ENCODE measurements at regions not wholly inside any gene's neighbourhood (a gene's known extent, or its start where the extent isn't known, plus 50 kb on each side); places are given as distances from the start of the nearest gene placed in this dataset.

- Histone ChIP-seq H3K4me1 (replicated peaks) (no peaks in the 10 kb centered on the region), H3K36me3 (no peaks in the 10 kb centered on the region)
Observed at GRCh38 chr2:14350856-14351255, 281.7 kb upstream of the LRATD1 start.

GRCh38 chr2:14352067-14352466 is 280.4 kb upstream of the LRATD1 start:
- Histone ChIP-seq H3K27me3 (replicated peaks) (no peaks in the 10 kb centered on the region), H3K27ac (no peak overlapping the region), H3K36me3 (no peaks in the 10 kb centered on the region), H3K4me3 (no peak overlapping the region), H3K9me3 (replicated peaks) (no peaks in the 10 kb centered on the region), H3K4me1 (replicated peaks) (no peaks in the 10 kb centered on the region)
- no peak for DNase-seq (ENCODE audit: low read depth in 1 of 2, low spot score in 2 of 2)

More at GRCh38 chr2:14350856-14351255, 281.7 kb upstream of the LRATD1 start:
- Histone ChIP-seq H3K4me3 (no peak overlapping the region), H3K27ac (no peak overlapping the region), H3K9me3 (replicated peaks) (no peaks in the 10 kb centered on the region), H3K27me3 (replicated peaks) (no peaks in the 10 kb centered on the region)
- DNase-seq (ENCODE audit: low read depth in 1 of 2, low spot score in 2 of 2), result no peak

- H3K4me3 ChIP-seq, result no peak overlapping the region
- H3K27me3 ChIP-seq (replicated peaks), result no peaks in the 10 kb centered on the region
- no peaks in the 10 kb centered on the region for H3K36me3 ChIP-seq
- peaks cover 3% of the 10 kb centered on the region; the same call in 1 of the 2 replicates for H3K9me3 ChIP-seq (replicated peaks)
- no peaks in the 10 kb centered on the region for H3K4me1 ChIP-seq (replicated peaks)
- no peak overlapping the region for H3K27ac ChIP-seq
- DNase-seq (ENCODE audit: low read depth in 1 of 2, low spot score in 2 of 2), result no peak
Observed at GRCh38 chr2:14354231-14354630, 278.3 kb upstream of the LRATD1 start.

- Histone ChIP-seq H3K4me1 (replicated peaks) (no peaks in the 10 kb centered on the region), H3K27me3 (replicated peaks) (no peaks in the 10 kb centered on the region), H3K9me3 (replicated peaks) (peaks cover 4% of the 10 kb centered on the region; the same call in 1 of the 2 replicates), H3K27ac (no peak overlapping the region), H3K36me3 (no peaks in the 10 kb centered on the region), H3K4me3 (no peak overlapping the region)
- no peak for DNase-seq (ENCODE audit: low read depth in 1 of 2, low spot score in 2 of 2)
Observed at GRCh38 chr2:14355102-14355501, 277.4 kb upstream of the LRATD1 start.

GRCh38 chr2:14358339-14358738 is 274.2 kb upstream of the LRATD1 start:
- H3K4me1 ChIP-seq (replicated peaks), result no peaks in the 10 kb centered on the region
- no peaks in the 10 kb centered on the region for H3K36me3 ChIP-seq
- peaks cover 6% of the 10 kb centered on the region; the same call in 1 of the 2 replicates for H3K9me3 ChIP-seq (replicated peaks)
- no peak for DNase-seq (ENCODE audit: low read depth in 1 of 2, low spot score in 2 of 2)
- no peak overlapping the region for H3K27ac ChIP-seq
- no peak overlapping the region for H3K4me3 ChIP-seq
- no peaks in the 10 kb centered on the region for H3K27me3 ChIP-seq (replicated peaks)

- peaks cover 6% of the 10 kb centered on the region; the same call in 1 of the 2 replicates for H3K9me3 ChIP-seq (replicated peaks)
- no peaks in the 10 kb centered on the region for H3K36me3 ChIP-seq
- DNase-seq (ENCODE audit: low read depth in 1 of 2, low spot score in 2 of 2), result no peak
- no peaks in the 10 kb centered on the region for H3K27me3 ChIP-seq (replicated peaks)
- no peak overlapping the region for H3K4me3 ChIP-seq
- H3K4me1 ChIP-seq (replicated peaks), result no peaks in the 10 kb centered on the region
- H3K27ac ChIP-seq, result no peak overlapping the region
Observed at GRCh38 chr2:14358774-14359173, 273.7 kb upstream of the LRATD1 start.

GRCh38 chr2:14363137-14363536 is 269.4 kb upstream of the LRATD1 start:
- no peak for DNase-seq (ENCODE audit: low read depth in 1 of 2, low spot score in 2 of 2)
- Histone ChIP-seq H3K27me3 (replicated peaks) (no peaks in the 10 kb centered on the region), H3K4me1 (replicated peaks) (no peaks in the 10 kb centered on the region), H3K9me3 (replicated peaks) (peaks cover 3% of the 10 kb centered on the region), H3K27ac (no peak overlapping the region), H3K4me3 (no peak overlapping the region), H3K36me3 (no peaks in the 10 kb centered on the region)

- H3K4me3 ChIP-seq, result no peak overlapping the region
- H3K36me3 ChIP-seq, result no peaks in the 10 kb centered on the region
- peaks cover 4% of the 10 kb centered on the region; the same call in 1 of the 2 replicates for H3K9me3 ChIP-seq (replicated peaks)
- no peaks in the 10 kb centered on the region for H3K27me3 ChIP-seq (replicated peaks)
- no peak for DNase-seq (ENCODE audit: low read depth in 1 of 2, low spot score in 2 of 2)
- H3K27ac ChIP-seq, result no peak overlapping the region
- no peaks in the 10 kb centered on the region for H3K4me1 ChIP-seq (replicated peaks)
Observed at GRCh38 chr2:14363976-14364375, 268.5 kb upstream of the LRATD1 start.

- Histone ChIP-seq H3K27ac (no peak overlapping the region), H3K36me3 (no peaks in the 10 kb centered on the region), H3K4me1 (replicated peaks) (no peaks in the 10 kb centered on the region), H3K4me3 (no peak overlapping the region), H3K27me3 (replicated peaks) (no peaks in the 10 kb centered on the region), H3K9me3 (replicated peaks) (peaks cover 6% of the 10 kb centered on the region; the same call in 1 of the 2 replicates)
- no peak for DNase-seq (ENCODE audit: low read depth in 1 of 2, low spot score in 2 of 2)
Observed at GRCh38 chr2:14364471-14364870, 268.0 kb upstream of the LRATD1 start.

- Histone ChIP-seq H3K4me1 (replicated peaks) (no peaks in the 10 kb centered on the region), H3K27ac (no peak overlapping the region), H3K4me3 (no peak overlapping the region), H3K36me3 (no peaks in the 10 kb centered on the region), H3K9me3 (replicated peaks) (no peaks in the 10 kb centered on the region), H3K27me3 (replicated peaks) (no peaks in the 10 kb centered on the region)
- no peak for DNase-seq (ENCODE audit: low read depth in 1 of 2, low spot score in 2 of 2)
Observed at GRCh38 chr2:14385043-14385442, 247.5 kb upstream of the LRATD1 start.

GRCh38 chr2:14387332-14387731 is 245.2 kb upstream of the LRATD1 start:
- Histone ChIP-seq H3K4me1 (replicated peaks) (no peaks in the 10 kb centered on the region), H3K9me3 (replicated peaks) (no peaks in the 10 kb centered on the region), H3K4me3 (no peak overlapping the region), H3K27me3 (replicated peaks) (no peaks in the 10 kb centered on the region), H3K36me3 (no peaks in the 10 kb centered on the region), H3K27ac (no peak overlapping the region)
- DNase-seq (ENCODE audit: low read depth in 1 of 2, low spot score in 2 of 2), result no peak

- Histone ChIP-seq H3K4me1 (replicated peaks) (no peaks in the 10 kb centered on the region), H3K27ac (no peak overlapping the region), H3K36me3 (no peaks in the 10 kb centered on the region), H3K4me3 (no peak overlapping the region), H3K9me3 (replicated peaks) (no peaks in the 10 kb centered on the region), H3K27me3 (replicated peaks) (no peaks in the 10 kb centered on the region)
- DNase-seq (ENCODE audit: low read depth in 1 of 2, low spot score in 2 of 2), result no peak
Observed at GRCh38 chr2:14388724-14389123, 243.8 kb upstream of the LRATD1 start.

GRCh38 chr2:14396533-14397083 is 235.9 kb upstream of the LRATD1 start:
- Histone ChIP-seq H3K4me3 (no peak overlapping the region), H3K36me3 (no peaks in the 10 kb centered on the region), H3K27me3 (replicated peaks) (no peaks in the 10 kb centered on the region), H3K4me1 (replicated peaks) (no peaks in the 10 kb centered on the region), H3K9me3 (replicated peaks) (no peaks in the 10 kb centered on the region), H3K27ac (no peak overlapping the region)
- DNase-seq (ENCODE audit: low read depth in 1 of 2, low spot score in 2 of 2), result no peak

GRCh38 chr2:14398641-14399040 is 233.9 kb upstream of the LRATD1 start:
- DNase-seq (ENCODE audit: low read depth in 1 of 2, low spot score in 2 of 2), result no peak
- H3K4me3 ChIP-seq, result no peak overlapping the region

GRCh38 chr2:14401873-14402272 is 230.6 kb upstream of the LRATD1 start:
- no peak overlapping the region for H3K27ac ChIP-seq
- no peaks in the 10 kb centered on the region for H3K4me1 ChIP-seq (replicated peaks)
- no peaks in the 10 kb centered on the region for H3K9me3 ChIP-seq (replicated peaks)
- DNase-seq (ENCODE audit: low read depth in 1 of 2, low spot score in 2 of 2), result no peak
- H3K27me3 ChIP-seq (replicated peaks), result no peaks in the 10 kb centered on the region
- no peak overlapping the region for H3K4me3 ChIP-seq
- H3K36me3 ChIP-seq, result no peaks in the 10 kb centered on the region

More at GRCh38 chr2:14398641-14399040, 233.9 kb upstream of the LRATD1 start:
- H3K27me3 ChIP-seq (replicated peaks), result no peaks in the 10 kb centered on the region
- H3K27ac ChIP-seq, result no peak overlapping the region
- H3K4me1 ChIP-seq (replicated peaks), result no peaks in the 10 kb centered on the region
- no peaks in the 10 kb centered on the region for H3K9me3 ChIP-seq (replicated peaks)
- no peaks in the 10 kb centered on the region for H3K36me3 ChIP-seq

Measured in SJSA1 (cell line).